A673 (cell line): ENCODE measurements at regions not wholly inside any gene's neighbourhood (a gene's known extent, or its start where the extent isn't known, plus 50 kb on each side); places are given as distances from the start of the nearest gene placed in this dataset.

Experiments
- EZH2 ChIP-seq: fragments of 200-600 bp; sonication (generic); IDR thresholded peaks from 2 replicates; pipeline ENCODE4 v1.6.1; 2017; ENCODE audit warnings: borderline replicate concordance, low read depth, mild to moderate bottlenecking, mixed read lengths, antibody characterized with exemption, low read length; ENCODE audit not compliant: poor library complexity, severe bottlenecking
- TF ChIP-seq, protein P1 (sequence below): fragments of 300-800, 200-600 bp; sonication (generic); conservative IDR thresholded peaks from 2 replicates; pipeline ENCODE4 v1.5.1; 2017; ENCODE audit warnings: low read depth, mild to moderate bottlenecking, antibody characterized with exemption, low read length, moderate library complexity, mixed read lengths

DNA sequence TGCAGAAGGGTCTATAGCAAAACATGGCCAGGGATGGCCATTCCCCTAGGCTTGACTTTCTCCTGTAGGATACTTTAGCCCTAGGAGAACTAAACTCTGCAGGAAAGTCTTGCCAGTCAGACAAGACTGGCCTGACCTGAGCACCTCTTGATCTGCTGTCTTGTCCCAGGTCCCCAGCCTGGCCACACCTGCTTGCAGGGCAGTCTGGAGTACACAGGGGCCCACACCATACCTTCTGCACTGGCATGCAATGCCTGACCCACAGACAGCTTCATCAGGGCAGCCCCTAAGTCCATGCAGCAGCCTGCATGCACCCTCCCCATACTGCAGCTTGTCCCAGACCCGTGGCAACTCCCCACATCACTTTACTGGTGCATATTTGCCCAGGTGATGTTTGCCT is 204.6 kb downstream of the LRRC3B start:
- TF ChIP-seq, protein P1, sequence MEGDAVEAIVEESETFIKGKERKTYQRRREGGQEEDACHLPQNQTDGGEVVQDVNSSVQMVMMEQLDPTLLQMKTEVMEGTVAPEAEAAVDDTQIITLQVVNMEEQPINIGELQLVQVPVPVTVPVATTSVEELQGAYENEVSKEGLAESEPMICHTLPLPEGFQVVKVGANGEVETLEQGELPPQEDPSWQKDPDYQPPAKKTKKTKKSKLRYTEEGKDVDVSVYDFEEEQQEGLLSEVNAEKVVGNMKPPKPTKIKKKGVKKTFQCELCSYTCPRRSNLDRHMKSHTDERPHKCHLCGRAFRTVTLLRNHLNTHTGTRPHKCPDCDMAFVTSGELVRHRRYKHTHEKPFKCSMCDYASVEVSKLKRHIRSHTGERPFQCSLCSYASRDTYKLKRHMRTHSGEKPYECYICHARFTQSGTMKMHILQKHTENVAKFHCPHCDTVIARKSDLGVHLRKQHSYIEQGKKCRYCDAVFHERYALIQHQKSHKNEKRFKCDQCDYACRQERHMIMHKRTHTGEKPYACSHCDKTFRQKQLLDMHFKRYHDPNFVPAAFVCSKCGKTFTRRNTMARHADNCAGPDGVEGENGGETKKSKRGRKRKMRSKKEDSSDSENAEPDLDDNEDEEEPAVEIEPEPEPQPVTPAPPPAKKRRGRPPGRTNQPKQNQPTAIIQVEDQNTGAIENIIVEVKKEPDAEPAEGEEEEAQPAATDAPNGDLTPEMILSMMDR = no peak
- TF ChIP-seq EZH2 = no peak
